ENCODE measurements at regions not wholly inside any gene's neighbourhood (a gene's known extent, or its start where the extent isn't known, plus 50 kb on each side); places are given as distances from the start of the nearest gene placed in this dataset.

DNA sequence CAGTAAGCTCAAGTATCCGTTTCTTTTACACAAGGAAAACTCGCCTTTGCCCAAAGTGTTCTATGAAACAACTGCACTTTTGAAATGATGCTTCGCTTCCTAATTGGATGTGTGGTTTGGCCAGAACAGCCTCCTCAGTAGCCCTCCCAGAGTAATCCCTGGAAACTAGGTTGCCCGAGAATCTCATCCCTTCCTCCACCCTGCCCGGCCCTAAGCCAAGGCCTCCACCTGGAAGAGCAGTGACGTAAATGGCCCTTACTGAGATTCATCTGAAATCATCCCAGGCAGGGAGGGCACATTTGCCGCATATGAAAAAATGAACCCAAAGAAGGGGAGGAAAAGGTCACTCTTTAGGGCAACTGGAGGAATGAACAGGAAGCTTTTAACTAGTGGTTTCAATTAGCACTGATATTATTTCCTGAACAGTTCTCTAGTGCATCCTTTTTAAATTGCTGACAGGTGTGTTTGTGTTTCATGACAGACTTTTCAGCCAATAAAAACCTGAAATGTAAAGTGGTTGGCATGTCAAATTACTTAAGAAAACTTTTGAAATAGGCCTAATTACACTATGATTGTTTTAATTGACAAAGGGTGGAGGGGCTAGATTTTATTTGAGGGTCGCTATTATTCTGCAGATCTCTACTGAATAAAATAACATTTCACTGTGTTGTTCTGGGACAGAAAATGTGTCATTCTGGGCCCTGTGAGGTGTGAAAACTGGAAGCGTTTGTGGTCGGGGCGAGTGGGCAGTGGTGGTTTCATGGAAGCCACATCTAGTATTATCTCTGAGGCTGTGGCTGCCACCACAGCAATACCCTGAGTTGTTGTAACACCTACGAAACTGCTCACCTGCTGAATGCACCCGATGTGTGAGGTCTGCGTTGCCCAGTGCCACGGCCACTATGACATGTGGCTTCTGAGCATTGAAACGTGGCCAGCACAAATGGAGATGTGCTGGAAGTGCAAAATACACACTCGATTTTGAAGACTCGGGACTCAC is 112.1 kb downstream of the ZIC5 start:
- intact Hi-C loops (cut with micrococcal nuclease), result no loop called here

DNA sequence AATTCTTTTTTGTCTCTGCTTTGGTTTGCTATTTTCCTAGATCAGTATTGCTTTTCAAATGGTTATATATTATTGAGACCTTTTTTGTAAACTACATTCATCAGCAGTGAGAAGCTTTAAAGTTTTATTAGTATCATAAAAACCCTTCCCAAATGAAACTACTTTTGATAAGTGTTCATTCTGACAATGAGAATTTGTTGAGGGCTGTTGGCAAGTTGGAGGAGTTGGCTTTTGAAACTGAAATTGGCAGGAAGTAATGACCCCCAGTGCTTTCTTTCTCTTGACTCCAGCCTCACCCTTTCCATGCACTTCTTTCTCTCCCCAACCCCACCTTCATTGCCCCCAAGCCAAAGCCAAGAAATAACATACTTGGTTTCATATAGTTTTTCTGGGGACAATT is 113.8 kb downstream of the ZIC5 start:
- no peak overlapping the region for H3K27ac Mint-ChIP-seq
- H3K27me3 Mint-ChIP-seq (ENCODE audit: low read depth in 3 of 3), result no peaks in the 10 kb centered on the region
- Histone ChIP-seq H3K4me1 (ENCODE audit: control insufficient read depth in 1 of 2, insufficient read depth in 2 of 2, low read length in 2 of 2) (no peaks in the 10 kb centered on the region), H3K9ac (ENCODE audit: insufficient read depth, low read length, poor library complexity, severe bottlenecking) (no peak overlapping the region), H3K4me3 (replicated peaks in 1 of 3; ENCODE audit: low read depth in 2 of 3, low read length in 3 of 3) (no peak overlapping the region), H3K4me2 (replicated peaks; ENCODE audit: extremely low read depth, low read length, poor library complexity, severe bottlenecking) (no peak overlapping the region), H3K27me3 (ENCODE audit: control insufficient read depth in 2 of 2, insufficient read depth in 2 of 2, low read length in 2 of 2) (no peaks in the 10 kb centered on the region), H2AFZ (ENCODE audit: insufficient read depth, low read depth, low read length, poor library complexity, severe bottlenecking) (no peak overlapping the region), H3K79me2 (ENCODE audit: insufficient read depth, low read length) (no peaks in the 10 kb centered on the region), H3K36me3 (replicated peaks in 1 of 2; ENCODE audit: control insufficient read depth in 1 of 2, insufficient read depth in 2 of 2, low read length in 2 of 2) (no peaks in the 10 kb centered on the region), H3K27ac (ENCODE audit: low read depth in 1 of 2, low read length in 2 of 2) (no peak overlapping the region), H3K9me3 (replicated peaks in 1 of 2; ENCODE audit: control insufficient read depth in 1 of 2, insufficient read depth in 1 of 2, low read length in 2 of 2) (no peaks in the 10 kb centered on the region), H4K20me1 (ENCODE audit: insufficient read depth, low read length) (no peaks in the 10 kb centered on the region)
- no peaks in the 10 kb centered on the region for H3K9me3 Mint-ChIP-seq
- H3K4me1 Mint-ChIP-seq, result no peaks in the 10 kb centered on the region
- H3K4me3 Mint-ChIP-seq, result no peak overlapping the region
- TF ChIP-seq, protein P1, sequence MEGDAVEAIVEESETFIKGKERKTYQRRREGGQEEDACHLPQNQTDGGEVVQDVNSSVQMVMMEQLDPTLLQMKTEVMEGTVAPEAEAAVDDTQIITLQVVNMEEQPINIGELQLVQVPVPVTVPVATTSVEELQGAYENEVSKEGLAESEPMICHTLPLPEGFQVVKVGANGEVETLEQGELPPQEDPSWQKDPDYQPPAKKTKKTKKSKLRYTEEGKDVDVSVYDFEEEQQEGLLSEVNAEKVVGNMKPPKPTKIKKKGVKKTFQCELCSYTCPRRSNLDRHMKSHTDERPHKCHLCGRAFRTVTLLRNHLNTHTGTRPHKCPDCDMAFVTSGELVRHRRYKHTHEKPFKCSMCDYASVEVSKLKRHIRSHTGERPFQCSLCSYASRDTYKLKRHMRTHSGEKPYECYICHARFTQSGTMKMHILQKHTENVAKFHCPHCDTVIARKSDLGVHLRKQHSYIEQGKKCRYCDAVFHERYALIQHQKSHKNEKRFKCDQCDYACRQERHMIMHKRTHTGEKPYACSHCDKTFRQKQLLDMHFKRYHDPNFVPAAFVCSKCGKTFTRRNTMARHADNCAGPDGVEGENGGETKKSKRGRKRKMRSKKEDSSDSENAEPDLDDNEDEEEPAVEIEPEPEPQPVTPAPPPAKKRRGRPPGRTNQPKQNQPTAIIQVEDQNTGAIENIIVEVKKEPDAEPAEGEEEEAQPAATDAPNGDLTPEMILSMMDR (IDR thresholded peaks at IDR 0.05), result no peak
- intact Hi-C loops (cut with micrococcal nuclease), result no loop called here
- no peak for DNase-seq
- H3K36me3 Mint-ChIP-seq, result no peaks in the 10 kb centered on the region

More for the DNA sequence above, 112.1 kb downstream of the ZIC5 start:
- no peaks in the 10 kb centered on the region for H3K9me3 Mint-ChIP-seq
- H3K9ac ChIP-seq (ENCODE audit: insufficient read depth, low read length, poor library complexity, severe bottlenecking), result no peak overlapping the region
- no peak overlapping the region for H2AFZ ChIP-seq (ENCODE audit: insufficient read depth, low read depth, low read length, poor library complexity, severe bottlenecking)
- no peaks in the 10 kb centered on the region for H3K4me1 Mint-ChIP-seq
- no peaks in the 10 kb centered on the region for H3K9me3 ChIP-seq (replicated peaks in 1 of 2; ENCODE audit: control insufficient read depth in 1 of 2, insufficient read depth in 1 of 2, low read length in 2 of 2)
- H3K27ac Mint-ChIP-seq, result no peak overlapping the region
- no peaks in the 10 kb centered on the region for H3K36me3 ChIP-seq (replicated peaks in 1 of 2; ENCODE audit: control insufficient read depth in 1 of 2, insufficient read depth in 2 of 2, low read length in 2 of 2)
- DNase-seq, result no peak
- H3K27me3 Mint-ChIP-seq (ENCODE audit: low read depth in 3 of 3), result no peaks in the 10 kb centered on the region
- H4K20me1 ChIP-seq (ENCODE audit: insufficient read depth, low read length), result no peaks in the 10 kb centered on the region
- no peak overlapping the region for H3K4me3 ChIP-seq (replicated peaks in 1 of 3; ENCODE audit: low read depth in 2 of 3, low read length in 3 of 3)
- TF ChIP-seq, protein P1 (IDR thresholded peaks at IDR 0.05), result no peak
- no peaks in the 10 kb centered on the region for H3K36me3 Mint-ChIP-seq
- H3K4me2 ChIP-seq (replicated peaks; ENCODE audit: extremely low read depth, low read length, poor library complexity, severe bottlenecking), result no peak overlapping the region
- H3K4me1 ChIP-seq (ENCODE audit: control insufficient read depth in 1 of 2, insufficient read depth in 2 of 2, low read length in 2 of 2), result no peaks in the 10 kb centered on the region
- H3K4me3 Mint-ChIP-seq, result no peak overlapping the region
- H3K79me2 ChIP-seq (ENCODE audit: insufficient read depth, low read length), result no peaks in the 10 kb centered on the region
- H3K27me3 ChIP-seq (ENCODE audit: control insufficient read depth in 2 of 2, insufficient read depth in 2 of 2, low read length in 2 of 2), result no peaks in the 10 kb centered on the region
- no peak overlapping the region for H3K27ac ChIP-seq (ENCODE audit: low read depth in 1 of 2, low read length in 2 of 2)
- WGBS (ENCODE audit: insufficient coverage), result 91% methylated on average over 7 of the region's 18 CpGs
